GM18507 (cell line): ENCODE measurements at regions not wholly inside any gene's neighbourhood (a gene's known extent, or its start where the extent isn't known, plus 50 kb on each side); places are given as distances from the start of the nearest gene placed in this dataset.
A peak's percentile ranks its signal among the peaks of the same experiment; 100 is the strongest.
"Not testable (repeated sequence)": the region's sequence is repeated elsewhere in the genome, so short reads cannot be mapped to it uniquely, and the experiment has no call there.

Experiments used
- DNase-seq: peaks from one replicate; pipeline ENCODE4 v3.0.0; 2011; ENCODE audit warnings: low read depth; ENCODE audit not compliant: insufficient read length; ENCODE audit errors: extremely low spot score
- FAIRE-seq: peaks from 2 replicates; lab custom pipeline; 2011; peaks lifted over from hg19 to GRCh38; lab: Jason Lieb, UNC

- DNase-seq, result no peak
- FAIRE-seq, result no peak
Measured at GRCh38 chr2:47631306-47631705, 60.5 kb upstream of the KCNK12 start.

DNA sequence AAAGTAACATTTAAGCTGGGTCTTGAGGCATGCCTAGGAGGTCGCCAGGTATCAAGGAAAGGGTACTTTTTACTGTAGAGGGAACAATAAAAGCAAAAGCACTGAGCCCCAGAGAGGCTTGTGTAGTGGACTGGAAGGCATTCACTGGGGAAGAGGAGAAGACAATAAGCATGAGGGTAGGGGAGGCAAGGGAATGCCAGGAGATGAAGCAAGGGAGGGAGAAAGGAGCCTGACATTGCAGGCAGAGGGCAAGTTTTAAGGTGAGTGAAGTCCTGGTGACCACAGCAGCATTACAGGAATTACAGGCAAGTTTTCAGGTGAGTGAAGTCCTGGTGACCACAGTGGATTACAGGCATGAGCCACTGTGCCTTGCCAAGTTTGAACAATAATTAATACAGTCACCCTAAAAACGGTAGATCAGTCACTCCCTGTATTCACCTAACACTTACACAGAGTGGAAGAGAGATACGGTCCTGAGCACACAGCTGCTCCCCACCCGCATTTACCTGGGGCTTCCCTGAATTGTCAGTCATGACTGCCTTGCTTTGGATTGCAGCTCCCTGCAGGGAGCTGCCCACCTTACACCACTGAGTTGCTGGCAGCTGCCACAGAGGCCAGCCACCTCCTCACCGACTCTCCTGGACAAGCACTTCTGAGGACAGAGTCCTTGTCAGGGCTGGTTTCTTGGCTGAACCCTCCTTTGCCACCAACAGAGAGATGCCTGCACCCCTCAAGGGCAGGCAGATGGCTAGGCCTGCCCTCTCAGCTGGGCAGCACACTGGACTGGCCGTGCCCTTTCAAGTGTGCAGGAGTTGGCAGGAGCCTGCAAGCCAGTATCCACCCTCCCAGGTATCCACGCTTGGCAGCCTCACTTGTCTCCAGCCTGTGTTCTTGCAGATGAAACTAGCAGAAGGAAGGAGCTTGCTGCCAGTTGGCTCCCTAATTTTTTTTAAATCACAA lies 59.0 kb upstream of the KCNK12 start:
- FAIRE-seq (no peak), DNase-seq (no peak)

DNA sequence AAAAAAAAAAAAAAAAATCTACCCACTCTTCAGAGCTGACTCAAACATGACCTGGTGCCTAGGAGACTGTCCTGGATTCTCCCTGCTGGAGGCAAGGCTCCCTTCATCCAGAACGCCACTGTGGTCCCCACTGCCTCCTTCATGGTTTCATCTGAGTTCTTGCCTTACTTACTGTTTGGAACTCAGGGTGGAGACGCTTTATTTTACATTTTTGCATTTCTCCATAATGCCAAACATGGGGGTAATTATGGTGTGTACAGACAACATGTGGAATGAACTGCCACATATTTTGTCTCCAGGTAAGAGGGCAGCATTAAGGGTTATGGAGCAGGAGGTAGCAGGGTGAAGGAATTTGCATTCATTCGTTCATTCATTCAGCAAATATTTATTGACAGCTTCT lies 58.1 kb upstream of the KCNK12 start:
- DNase-seq (no peak), FAIRE-seq (no peak)

DNA sequence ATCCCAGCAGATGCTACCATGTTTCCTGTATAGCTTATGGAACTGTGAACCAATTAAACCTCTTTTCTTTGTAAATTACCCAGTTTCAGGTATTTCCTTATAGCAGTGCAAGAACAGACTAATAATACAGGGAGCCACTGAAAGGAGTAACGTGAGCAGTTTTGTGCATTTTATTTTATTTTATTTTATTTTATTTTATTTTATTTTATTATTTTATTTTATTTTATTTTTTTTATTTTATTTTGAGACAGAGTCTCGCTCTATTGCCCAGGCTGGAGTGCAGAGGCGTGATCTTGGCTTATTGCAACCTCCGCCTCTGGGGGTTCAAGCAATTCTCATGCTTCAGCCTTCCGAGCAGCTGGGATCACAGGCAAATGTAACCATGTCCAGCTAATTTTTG lies 55.9 kb upstream of the KCNK12 start:
- FAIRE-seq (no peak), DNase-seq (no peak)

DNA sequence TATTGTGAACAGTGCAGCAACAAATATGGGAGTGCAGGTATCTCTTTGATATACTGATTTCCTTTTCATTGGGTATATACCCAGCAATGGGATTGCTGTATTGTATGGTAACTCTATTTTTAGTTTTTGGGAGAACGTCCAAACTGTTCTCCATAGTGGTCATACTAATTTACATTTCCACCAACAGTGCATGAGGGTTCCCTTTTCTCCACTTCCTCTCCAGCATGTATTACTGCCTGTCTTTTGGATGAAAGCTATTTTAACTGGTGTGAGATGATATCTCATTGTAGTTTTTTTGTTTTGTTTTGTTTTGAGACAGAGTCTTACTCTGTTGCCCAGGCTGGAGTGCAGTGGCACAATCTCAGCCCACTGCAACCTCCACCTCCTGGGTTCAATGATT lies 52.4 kb upstream of the KCNK12 start:
- FAIRE-seq, result peak; percentile 15

DNA sequence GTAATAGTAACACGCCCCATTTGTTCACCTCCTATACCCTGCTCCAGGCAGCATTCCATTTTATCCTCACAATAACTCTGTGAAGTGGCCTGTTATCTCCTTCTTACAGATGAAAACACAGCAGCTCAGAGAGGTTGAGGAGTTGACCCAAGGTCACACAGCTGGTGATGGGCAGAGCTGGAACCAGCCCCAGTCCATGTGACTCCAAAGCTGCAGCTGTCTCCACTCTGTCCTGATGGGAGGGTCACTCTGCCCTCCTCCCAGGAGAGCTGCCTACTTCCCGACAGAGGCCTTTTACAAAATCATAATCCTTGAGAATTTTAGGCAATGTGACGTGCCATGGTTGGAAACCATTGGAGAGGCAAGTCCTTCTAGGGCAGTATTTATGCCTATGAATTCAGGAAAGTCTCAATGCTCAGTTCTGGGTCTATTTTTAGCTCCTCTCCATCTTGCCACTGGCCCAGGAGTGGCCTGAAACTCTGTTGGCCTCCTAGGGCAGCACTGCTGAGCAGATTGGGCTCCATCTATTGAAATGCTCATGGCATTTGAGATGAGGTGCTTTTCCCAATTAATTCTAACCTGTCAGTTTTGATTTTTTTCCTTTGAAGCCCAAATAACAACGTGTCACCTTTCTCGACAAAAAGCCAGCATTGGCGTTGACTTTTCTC lies 50.1 kb upstream of the KCNK12 start:
- DNase-seq, result no peak
- no peak for FAIRE-seq

More for the DNA sequence above, 52.4 kb upstream of the KCNK12 start:
- DNase-seq, result not testable (repeated sequence)
